SKM-1 (cell line): ENCODE measurements at regions not wholly inside any gene's neighbourhood (a gene's known extent, or its start where the extent isn't known, plus 50 kb on each side); places are given as distances from the start of the nearest gene placed in this dataset.
"Not testable (repeated sequence)": the region's sequence is repeated elsewhere in the genome, so short reads cannot be mapped to it uniquely, and the experiment has no call there.

ENCODE experiments used
- DNase-seq: peaks from one replicate; lab custom pipeline; 2025; ENCODE audit not compliant: unreplicated experiment; lab: John Stamatoyannopoulos, UW

DNA sequence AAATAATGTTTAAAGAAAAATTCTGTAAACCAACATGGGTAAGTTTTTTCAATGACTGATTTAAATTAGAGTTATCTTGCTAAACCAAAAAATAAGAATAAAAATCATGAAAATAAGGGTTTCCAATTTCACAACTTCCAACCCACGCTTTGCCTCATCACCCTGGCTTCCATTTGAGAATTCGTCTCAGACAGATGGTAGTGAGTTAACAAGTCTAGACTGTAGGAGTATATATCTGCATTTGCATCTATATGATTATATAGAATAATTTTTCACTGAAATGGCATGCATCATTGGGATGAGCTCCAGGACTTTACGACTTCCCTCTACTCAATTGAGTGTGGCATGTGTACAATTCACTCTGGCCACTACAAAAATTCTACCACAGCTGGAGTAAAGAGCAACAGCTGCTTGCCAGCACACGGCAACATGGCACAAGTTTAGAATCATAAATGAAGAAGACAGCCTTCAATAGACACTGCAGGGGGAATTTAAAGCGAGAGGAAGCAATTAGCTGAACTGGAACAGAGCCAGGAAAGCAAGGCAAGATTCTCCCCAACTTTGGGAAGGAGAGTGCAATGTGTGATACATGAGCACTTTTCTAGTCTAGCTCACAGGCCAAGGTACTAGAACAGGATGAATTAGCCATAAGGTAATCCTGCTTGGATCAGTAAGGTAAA, 1673.5 kb upstream of the CELF4 start:
- no peak for DNase-seq

DNA sequence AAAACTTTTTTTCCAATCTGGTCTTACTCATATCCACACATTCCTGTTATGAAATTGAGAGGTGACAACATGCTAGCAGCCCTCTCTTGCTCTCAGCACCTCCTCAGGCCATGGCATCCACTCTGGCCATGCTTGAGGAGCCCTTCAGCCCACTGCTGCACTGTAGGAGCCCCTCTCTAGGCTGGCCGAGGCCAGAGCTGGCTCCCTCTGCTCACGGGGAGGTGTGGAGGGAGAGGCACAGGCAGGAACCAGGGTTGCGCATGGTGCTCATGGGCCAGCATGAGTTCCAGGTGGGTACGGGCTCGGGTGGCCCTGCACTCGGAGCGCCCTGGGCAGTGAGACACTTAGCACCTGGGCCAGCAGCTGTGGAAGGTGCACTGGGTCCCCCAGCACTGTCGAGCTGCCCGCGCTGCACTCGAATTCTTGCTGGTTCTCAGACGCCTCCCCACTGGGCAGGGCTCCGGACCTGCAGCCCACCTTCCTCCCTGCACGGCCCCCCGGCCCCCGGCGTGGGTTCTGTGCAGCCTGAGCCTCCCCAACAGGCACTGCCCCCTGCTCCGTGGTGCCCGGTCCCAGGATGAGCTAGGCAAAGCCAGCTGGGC, 1669.6 kb upstream of the CELF4 start:
- no peak for DNase-seq

DNA sequence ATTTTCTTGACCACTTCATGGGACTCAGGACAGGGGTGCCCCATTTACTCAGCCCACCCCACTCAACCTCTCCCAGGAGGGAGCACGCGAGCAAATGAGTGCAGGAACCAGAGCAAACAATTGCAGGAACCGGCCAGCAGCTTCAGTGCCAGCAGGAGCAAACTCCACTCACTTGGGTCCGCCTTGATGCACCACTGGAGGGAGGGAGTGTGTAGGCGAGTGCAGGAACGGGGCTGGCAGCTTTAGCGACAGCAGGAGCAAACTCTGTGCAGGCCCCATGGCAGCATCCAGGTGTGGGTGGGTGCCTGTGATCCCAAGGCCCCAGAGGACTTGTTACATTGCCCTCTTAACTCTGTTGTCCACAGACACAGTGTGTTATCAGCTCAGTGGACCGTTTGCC, 1667.3 kb upstream of the CELF4 start:
- DNase-seq, result no peak

DNA sequence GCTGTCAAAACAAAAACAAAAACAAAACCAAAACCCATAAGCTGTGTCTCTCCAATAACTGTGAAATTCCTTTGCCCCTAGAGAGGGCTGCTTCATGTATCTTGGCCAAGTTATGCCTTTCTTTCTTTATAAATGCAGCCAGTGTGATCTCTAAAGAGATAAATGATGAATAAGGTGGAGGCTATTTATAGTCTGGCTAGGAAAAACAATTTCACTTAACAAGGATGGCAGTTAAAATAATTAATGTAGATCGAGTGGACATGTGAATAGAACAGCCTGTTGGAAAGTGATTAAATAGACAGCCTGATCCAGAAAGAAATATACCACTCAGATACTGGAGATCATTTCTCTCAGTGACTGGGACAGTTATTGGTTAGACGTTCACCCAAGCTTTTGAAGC, 1666.9 kb upstream of the CELF4 start:
- DNase-seq, result no peak

DNA sequence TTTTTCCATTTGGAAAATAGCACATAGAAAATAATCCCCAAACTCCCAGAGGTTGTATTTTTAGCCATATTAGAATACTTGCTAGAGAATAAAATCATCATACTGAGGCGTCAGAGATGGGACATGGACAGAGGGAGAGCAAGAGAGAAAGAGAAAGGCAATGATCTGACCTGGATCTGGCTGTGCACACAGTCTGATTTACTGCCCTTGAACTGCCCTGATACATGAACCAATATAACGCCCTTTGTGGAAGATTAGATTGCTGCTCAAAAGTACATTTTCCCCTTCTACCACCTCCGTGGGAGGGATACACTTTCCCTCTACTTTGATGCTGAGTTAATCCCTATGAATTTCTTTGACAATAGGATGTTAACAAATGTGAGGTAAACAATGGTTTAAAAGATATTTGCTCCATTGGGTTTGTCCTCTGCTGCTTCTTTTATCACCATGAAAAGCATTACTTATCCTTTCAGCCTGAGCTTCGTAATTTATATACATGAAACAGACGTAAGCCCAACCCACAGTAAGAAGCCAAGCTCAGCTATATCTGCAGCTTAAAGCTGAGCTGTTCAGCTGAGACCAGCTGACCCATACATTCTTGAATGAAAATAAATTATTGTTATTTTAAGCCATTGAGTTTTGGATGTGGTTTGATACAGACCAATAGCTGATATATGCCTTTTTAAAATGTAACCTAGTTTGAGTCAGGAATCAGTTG, 1664.6 kb upstream of the CELF4 start:
- DNase-seq, result no peak

DNA sequence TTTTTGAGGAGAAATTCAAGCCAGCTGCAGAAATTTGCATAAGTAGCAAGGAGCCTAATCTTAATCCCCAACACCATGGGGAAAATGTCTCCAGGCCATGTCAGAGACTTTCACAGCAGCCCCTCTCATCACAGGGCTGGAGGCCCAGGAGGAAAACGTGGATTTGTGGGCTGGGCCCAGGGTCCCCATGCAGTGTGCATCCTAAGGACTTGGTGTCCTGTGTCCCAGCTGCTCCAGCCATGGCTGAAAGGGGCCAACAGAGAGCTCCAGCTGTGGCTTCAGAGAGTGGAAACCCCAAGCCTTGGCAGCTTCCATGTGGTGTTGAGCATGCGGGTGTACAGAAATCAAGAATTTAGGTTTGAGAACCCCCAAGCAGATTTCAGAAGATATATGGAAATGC, 1662.2 kb upstream of the CELF4 start:
- DNase-seq, result not testable (repeated sequence)

DNA sequence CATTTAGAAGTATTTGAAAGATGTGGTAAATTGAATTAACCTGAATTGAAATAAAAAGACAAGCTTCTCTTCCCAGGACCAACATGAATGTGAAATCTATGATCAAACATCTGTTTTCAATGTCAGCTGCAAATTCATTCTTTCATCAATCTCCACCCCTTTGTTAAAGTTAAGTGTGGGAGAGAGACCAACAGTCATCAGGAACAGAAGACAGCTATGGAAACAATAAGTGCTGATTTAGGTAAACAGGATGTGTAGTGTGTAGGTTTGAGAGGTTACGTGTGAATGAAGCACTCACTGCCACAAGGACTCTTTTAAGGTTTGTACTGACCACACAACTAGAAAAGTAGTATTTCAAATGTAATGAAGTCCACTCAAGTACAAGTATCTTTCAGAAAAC, 1659.8 kb upstream of the CELF4 start:
- DNase-seq, result no peak

DNA sequence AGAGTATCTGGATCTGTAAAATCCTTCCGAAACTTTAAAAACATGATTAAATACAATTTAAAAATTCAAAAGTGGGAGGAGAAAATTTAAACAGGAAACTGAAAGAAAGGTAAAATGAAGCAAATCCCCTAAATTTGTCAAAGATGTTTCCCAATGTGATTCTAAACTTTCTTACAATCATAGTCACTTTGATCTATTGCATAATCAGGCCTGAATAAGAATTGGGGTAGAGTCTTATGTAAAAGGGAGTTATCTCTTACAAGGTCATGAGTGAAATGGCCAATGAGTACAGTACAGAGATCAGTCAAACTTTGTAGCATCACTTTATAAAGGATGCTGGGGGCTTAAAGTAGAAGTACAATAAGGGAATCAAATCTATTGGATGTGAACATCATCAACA, 1657.7 kb upstream of the CELF4 start:
- DNase-seq, result no peak

DNA sequence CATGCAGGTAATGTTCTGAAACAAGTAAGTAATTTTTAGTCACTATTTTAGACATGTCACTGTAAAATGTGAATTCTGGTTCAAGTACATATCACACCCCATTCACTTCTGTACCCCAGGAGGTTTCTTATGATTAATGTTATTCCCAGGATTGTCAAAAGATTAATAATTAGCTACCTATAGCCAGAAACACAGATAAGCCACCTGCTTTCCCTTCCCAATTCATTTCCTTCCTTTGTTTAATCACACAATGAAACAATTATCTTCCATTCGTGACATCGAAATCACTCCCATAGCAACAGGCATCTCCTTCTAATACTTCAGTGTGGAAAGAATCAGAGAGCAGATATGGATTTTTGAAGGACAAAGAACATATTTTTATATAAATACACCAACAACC, 1650.3 kb upstream of the CELF4 start:
- DNase-seq, result no peak

DNA sequence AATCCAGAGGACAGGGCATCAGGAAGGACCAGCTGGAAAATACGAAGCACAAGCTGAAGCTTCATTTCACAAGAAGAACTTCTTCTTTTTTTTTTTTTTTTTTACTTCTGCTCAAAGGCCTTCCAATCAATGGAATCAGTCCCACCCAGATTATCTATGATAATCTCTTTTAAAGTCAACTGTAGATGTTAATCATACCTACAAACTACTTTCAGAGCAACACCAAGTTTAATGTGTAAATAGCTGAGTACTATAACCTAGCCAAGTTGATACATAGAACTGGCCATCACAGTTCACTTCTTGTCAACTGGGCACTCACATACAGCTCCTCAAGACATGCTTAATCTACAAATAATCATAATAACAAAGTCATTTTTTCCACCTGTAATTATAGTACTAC, 1645.9 kb upstream of the CELF4 start:
- DNase-seq, result no peak

DNA sequence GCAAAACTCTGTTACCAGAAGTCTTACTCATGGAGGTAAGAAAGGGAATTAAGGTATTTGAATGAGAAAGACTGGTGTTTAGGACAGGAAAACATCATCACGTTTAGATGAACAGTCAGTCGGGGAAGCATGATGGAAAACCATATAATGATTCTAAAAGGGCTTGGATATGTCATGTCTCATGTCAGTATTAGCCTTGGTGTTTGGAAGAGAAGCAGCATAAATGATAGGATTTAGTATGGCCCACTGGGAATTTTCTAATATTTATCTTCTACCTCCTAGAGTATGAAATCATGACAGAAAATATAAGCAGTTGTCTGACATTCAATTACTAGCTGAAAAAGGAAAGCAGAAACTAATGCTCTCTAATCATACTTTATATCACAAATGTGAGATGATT, 1643.6 kb upstream of the CELF4 start:
- no peak for DNase-seq

DNA sequence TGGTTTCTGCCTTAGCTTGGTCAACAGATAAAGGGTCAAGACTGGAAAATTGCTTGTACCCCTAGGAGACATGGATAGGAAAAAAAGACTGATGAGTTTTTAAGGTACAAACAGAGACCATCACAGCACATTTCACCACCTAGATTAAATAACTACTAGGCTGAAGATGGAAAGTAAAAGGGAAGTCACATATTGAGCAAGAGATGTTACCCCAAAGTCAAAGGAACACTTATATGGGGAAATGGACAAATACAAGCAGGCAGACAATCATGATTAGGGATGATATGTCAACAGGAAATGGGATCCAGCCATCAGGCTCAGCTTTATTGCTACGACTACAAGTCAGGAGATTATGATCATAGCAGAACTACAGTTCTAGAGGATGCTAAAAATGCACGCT, 1643.1 kb upstream of the CELF4 start:
- DNase-seq, result no peak

DNA sequence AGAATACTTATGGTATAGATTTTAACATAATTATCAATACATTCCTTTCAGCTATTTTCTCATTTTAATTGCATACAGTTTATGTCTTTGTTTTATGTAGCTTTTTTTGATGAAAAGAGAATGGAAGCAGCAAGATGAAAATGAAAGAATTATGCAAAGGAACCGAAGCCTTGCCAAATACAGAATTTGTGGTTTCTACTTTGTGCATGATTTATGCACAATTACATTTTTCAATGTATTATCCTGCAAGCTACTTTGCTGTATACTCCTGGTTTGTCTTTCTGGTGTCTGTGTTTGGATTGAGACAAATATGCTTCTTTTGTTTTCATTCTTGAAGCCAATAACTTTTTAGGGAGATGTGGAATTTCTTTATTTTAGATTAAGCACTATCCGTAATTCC, 1642.6 kb upstream of the CELF4 start:
- no peak for DNase-seq

DNA sequence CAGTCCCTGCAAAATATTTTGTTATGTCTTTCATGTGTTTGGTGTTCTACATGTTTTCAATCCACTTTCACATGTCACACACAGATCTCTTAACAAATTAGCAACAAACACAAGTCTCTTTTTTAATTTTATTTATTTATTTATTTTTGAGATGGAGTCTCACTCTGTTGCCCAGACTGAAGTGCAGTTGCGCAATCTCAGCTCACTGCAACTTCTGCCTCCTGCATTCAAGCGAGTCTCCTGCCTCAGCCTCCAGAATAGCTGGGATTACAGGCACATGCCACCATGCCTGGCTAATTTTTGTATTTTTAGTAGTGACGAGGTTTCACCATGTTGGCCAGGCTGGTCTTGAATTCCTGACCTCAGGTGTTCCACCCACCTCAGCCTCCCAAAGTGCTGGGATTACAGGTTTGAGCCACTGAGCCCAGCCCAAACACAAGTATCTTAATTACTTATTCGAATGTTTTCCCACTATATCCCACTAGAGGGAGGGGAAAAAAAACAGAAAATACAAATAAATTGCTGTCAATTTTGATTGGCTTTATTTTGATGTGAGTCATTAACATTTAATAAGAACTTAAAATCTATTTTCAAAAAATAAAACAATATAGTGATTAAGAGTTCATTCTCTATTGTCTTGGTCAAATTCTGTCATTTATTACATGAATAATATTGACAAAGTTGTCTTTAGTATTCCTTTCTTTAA, 1641.0 kb upstream of the CELF4 start:
- DNase-seq, result not testable (repeated sequence)

DNA sequence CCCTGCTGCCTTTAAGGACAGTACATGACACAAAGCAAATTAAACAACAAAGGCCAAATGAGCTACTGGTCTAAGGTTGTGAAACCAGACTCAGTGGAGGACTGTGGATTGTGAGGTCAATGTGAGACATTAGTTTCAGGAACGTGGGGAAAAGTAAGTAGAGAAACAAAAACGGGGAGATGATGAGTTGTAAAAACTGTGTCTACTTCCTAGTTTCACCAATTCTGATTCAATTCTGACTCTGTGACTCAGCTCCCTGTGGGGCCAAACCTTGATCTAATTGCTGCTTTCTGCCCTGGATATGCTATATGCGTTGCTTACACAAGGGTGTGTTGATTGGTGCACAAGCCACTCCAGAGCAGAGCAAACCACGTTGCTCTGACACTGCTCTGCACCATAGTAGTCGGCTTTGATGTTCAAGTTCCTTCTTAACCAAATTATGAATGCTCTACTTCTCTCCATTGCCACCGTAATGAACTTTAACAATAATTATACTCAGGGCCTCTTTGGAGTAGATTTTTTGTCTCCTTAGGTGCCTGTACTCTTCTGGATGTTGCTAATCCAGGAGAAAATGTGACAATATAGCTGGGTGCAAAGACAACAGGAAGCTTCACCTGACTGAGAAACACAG, 1640.1 kb upstream of the CELF4 start:
- DNase-seq, result no peak

DNA sequence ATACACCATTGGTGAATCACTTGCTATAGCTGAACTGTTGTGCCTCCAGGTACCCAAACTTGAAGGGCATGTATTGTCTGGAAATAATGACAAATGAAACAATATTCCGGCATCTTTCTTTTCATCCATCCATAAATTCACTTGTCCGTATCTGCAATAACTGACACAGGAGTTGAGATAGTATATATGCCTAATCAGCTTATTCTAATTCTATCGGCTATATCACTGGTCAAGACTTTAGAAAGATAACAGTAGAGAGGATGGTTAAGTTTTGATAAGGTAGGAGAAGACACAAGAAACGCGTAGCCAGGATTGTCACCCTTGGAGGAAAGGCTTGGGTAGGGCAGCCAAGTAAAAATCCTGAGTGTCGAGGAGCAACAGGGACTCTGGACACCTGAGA, 1634.6 kb upstream of the CELF4 start:
- no peak for DNase-seq

DNA sequence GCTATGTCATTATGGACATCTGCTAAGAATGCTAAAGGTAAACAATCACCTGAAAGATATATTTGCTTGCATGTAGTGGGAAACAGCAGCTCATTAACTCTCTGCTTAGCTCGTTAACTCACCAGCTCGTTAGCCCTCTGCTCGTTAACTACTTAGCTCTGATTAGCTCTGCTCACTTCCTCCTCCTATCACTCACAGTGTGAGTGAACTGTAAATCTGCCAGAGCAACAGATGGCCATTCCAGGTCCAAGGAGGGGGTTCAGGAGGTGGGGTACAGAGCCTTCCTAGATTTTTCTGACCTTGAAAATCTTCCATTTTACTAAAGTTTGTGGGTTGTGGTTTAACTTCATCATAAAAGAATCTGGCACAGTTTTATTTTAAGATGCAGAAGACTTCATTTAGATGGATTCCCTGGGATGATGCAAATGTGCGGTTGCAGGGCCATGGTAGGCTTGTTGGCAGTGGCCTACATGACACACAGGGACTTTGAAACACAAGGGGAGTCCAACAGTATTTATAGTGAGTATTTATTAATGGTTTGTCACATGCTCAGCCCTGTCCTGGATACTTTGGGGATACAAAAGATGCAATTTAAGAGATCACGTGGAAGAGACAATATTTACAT, 1633.7 kb upstream of the CELF4 start:
- DNase-seq, result no peak

DNA sequence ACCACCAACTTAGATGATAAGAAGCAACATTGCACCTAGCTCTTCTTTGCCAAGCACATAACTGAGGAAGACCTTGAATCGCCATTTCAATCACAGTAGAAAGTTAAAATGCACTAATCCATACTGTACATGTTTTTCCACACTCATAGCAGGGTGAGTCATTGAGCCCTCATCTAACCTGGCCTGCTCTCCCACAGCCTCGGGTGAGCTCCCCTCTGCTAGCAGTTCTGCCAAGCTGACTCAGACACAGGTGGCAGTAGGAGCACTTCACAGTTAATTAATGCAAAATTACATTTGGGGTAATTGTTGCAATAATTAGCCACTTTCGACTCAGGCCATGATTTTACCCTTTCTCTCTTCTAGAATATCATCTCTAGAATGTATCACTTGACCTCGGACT, 1632.8 kb upstream of the CELF4 start:
- no peak for DNase-seq

DNA sequence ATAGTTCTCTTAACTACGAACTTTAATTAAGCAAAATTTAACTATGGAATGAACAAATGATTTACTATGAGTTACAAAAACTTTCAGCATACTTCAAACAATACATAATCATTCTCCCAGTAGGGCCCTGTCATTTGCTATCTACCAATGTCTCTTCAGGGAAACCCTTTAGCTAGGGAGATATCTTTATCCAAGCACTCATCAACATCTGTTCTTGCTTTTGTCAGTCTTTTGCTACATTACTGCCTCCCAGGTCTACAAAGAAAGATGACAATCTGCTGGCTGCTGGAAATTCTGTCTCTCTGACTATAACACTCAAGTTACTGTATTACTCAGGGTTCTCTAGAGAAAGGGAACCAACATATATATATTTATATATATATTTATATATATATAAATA, 1626.3 kb upstream of the CELF4 start:
- no peak for DNase-seq

DNA sequence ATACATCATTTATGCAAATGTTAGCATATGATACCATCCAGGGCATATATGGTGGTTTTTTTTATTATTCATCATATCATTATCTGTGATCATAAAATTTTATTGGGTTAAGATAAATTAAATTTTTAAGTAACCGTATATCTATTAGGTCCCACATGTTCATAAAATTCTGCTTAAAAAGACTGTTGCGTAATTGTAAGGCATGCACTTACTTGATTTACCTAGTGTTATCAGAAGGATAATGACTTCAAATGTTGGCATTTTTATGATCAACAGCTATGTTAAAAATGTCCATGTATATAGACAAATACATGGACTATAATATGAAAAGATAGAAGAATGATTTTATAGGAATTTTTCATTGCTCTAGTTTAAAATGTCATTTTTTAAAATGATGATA, 1625.5 kb upstream of the CELF4 start:
- DNase-seq, result no peak

DNA sequence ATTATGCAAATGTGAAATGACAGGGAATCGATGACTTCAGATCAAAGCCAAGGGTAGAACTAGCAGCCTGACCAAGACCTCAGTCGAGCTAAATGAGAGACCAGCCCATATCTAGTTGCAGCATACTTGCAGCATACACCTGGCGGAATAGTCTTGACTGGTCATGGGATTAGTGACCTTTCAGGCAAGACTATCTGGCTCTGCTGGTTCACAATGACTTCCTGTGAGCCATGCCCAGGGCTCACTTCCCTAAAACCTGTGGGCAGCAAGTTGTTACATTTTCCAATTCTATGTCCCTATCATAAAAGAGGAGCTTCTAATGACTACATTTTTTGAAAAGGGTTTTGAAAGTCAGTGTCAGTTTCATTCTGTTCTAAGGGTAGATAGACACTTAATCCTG, 1624.9 kb upstream of the CELF4 start:
- no peak for DNase-seq
